ENCODE measurements at regions not wholly inside any gene's neighbourhood (a gene's known extent, or its start where the extent isn't known, plus 50 kb on each side); places are given as distances from the start of the nearest gene placed in this dataset.
A peak's percentile ranks its signal among the peaks of the same experiment; 100 is the strongest.

GRCh38 chr1:192011525-192011924 is 146.7 kb upstream of the RGS18 start:
- no peak for DNase-seq

GRCh38 chr1:192022827-192023226 is 135.4 kb upstream of the RGS18 start:
- no peak for DNase-seq

GRCh38 chr1:192024881-192025280 is 133.4 kb upstream of the RGS18 start:
- DNase-seq, result no peak

DNA sequence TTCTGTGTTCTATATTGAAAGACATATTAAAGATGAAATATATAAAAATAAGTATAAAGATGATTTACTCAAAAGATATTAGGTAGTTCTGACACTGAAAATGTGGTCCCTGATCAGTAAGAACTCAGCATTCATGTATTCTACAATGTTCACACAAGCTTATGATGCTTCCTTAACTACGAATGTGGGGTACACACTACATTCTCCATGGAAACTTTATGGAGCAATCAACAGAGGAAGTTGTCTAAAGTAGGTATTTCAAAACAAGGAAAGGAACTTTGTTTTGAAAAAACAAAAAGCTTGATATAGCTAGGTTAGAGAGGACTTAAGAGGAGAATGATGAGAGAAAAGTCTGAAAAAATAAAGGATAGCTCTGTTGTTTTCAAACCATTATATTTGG is 119.7 kb upstream of the RGS18 start:
- DNase-seq, result no peak

DNA sequence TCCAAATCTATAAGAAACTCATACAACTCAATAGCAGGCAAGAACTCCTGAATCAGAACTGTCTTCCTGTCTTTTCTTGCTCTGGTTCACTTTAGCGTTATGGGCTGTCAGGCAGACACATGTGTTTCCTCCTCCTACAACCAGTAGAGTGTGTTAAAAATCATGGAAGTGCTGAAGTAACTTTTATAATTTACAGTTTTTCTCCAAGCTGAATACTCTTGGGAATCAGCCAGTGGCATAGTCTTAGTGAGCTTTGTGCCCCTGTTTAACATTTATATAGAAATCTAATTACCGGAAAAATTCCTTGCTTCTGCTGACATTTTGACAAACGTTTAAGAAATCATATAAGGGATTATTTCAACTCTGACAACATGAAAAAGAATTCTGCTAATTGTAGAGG is 113.1 kb upstream of the RGS18 start:
- peak; percentile 79 for DNase-seq

- DNase-seq, result peak; percentile 58
Observed at GRCh38 chr1:192053531-192053971, 104.7 kb upstream of the RGS18 start.

- DNase-seq, result no peak
Observed at GRCh38 chr1:192057766-192058165, 100.5 kb upstream of the RGS18 start.

DNA sequence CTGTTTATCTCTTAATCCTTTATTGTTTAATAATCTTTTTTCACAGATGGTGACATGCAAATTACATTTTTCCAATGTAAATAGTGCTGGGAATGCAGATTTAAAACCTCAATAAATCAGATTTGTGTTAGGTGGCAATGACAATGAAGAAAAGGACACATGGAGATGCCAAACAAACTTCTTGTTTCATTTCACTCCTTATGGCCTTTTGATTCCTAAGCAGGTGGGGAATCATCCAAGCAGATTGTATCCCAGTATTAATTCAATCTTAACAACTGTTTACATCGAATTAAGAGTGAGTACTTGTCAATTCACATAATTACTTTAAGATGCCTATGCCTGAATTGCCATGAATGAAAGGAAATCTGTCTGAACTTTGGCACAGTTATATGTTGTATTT is 98.9 kb upstream of the RGS18 start:
- no peak for DNase-seq

DNA sequence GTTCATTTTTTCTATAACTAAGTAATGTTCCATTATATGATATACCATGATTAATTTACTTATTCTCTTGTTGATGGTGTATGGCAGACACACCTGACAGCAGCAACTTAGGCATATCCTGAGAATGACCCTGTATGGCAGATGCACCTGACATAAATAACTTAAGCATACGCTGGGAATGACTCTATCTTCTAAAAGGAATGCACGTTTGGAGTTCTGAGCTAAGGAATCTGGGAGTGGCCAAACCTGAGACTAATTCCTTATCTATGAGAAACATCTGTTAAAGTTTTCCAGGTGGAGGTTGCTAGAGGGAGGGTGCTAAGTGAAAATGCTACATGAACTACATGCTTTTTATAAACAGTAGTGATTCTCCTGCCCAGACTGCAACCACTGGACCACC is 96.7 kb upstream of the RGS18 start:
- DNase-seq, result no peak

GRCh38 chr1:192065087-192065486 is 93.2 kb upstream of the RGS18 start:
- no peak for DNase-seq

DNA sequence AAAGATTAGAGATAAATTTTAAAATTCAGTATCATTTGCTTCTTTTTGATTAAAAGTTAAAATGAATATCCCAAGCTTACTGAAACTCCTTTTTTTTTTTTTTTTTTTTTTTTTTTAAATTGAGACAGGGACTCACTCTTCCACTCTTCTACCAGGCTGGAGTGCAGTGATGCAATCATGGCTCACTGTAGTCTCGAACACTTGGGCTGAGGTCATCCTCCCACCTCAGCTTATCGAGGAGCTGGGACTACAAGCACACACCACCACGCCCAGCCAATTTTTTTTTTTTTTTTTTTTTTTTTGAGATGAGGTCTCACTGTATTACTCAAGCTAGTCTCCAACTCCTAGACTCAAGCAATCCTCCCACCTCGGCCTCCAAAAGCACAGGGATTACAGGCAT is 92.1 kb upstream of the RGS18 start:
- DNase-seq, result peak; percentile 12

- DNase-seq, result no peak
Observed at GRCh38 chr1:192067360-192067759, 90.9 kb upstream of the RGS18 start.

- DNase-seq, result no peak
Observed at GRCh38 chr1:192070213-192070612, 88.0 kb upstream of the RGS18 start.

DNA sequence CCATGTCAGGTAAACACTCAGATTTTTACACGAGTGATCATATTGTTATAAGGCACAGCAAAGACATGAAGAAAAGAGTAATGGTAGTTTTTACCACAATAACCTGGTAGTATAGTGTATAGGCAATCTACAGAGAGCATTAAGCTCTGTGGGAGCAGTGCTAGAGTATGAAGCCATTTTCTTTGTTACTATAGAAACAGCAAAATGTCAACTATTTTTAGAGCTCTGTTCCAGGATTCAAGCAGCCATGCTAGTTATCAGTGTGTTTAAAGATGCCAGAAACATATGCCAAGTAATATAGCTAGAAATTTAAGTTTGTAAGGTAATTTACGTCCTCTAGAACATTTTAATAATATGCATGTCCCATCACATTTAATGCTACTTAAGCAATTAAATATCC is 77.6 kb upstream of the RGS18 start:
- DNase-seq, result no peak

GRCh38 chr1:192081359-192081758 is 76.9 kb upstream of the RGS18 start:
- no peak for DNase-seq

- DNase-seq, result no peak
Observed at GRCh38 chr1:192086644-192087043, 71.6 kb upstream of the RGS18 start.

DNA sequence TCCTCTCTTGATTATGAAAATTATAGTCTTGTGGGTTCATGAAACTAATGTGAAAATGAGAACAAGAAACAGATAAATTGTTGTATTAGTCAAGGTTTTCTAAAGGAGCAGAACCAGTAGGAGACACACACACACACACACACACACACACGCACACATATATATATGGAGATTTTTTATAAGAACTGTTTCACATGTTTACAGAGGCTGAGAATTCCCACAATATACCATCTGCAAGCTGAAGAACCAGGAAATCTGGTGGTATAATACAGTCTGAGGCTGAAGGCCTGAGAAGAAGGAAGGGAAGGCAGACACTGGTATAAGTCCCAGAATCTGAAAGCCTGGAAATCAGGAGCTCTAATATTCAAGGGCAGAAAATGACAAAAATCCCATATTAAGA is 70.9 kb upstream of the RGS18 start:
- DNase-seq, result no peak

- DNase-seq, result no peak
Observed at GRCh38 chr1:192088496-192088895, 69.8 kb upstream of the RGS18 start.

- no peak for DNase-seq
Observed at GRCh38 chr1:192098001-192098400, 60.3 kb upstream of the RGS18 start.

GRCh38 chr1:192099328-192099727 is 58.9 kb upstream of the RGS18 start:
- DNase-seq, result no peak

DNA sequence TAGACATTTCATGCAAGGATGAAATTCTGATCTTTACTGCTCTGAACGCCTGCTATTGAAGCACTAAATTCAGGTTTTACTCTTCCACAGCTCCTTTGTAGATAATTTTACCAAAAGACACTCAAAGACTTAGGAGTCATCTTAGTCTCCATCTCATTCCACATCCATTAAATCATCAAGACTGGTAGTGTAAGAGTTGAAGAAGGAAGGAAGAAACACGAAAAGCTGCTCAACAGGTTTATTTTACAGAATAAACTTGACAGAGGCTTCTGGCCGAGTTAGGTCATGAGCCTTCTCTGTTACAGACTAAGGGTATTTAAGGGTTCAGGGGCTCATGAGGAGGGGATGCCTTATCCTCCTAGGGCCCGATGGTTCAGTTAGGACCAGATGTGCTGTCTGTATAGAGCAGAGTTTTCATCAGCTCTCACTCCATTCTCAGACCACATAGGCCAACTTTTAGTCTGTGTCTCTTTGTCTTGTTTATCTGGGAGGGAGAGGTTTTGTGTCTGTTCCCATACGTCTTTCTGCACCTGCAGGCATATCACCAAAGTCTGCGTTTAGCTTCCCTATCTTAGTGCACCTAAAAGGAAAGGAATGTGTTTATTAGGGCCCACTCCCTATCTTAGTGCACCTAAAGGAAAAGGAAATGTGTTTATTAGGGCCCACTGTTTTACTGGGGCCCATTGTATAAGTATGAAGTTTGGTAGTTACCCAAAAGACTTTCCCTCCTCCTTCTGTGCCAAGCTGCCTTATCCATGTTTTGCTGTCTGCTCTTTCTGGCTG is 57.4 kb upstream of the RGS18 start:
- DNase-seq, result no peak

DNA sequence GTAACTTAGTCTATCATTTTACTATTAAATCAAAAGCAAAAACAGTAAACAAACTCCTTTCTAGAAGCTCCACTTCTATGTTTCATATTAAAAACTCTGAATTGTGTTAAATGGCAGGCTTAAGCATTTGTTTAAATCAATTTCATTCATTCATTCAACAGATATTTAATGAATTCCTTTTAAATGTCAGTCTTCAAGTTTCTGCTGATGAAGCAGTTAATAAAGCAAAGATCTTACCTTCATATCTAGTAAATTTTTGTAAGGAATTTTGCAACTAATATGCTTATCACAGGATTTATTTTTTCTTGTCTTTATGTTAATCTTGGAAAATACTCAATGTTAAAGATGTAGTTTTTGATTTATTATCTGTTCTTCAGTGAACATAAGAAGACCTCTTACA is 54.1 kb upstream of the RGS18 start:
- no peak for DNase-seq

GRCh38 chr1:192104852-192105251 is 53.4 kb upstream of the RGS18 start:
- peak; percentile 90 for DNase-seq

- DNase-seq, result no peak
Observed at GRCh38 chr1:192108161-192108560, 50.1 kb upstream of the RGS18 start.
